Germinal center (tissue), 1 donor: ENCODE measurements at regions not wholly inside any gene's neighbourhood (a gene's known extent, or its start where the extent isn't known, plus 50 kb on each side); places are given as distances from the start of the nearest gene placed in this dataset.
"Not testable (repeated sequence)": the region's sequence is repeated elsewhere in the genome, so short reads cannot be mapped to it uniquely, and the experiment has no call there.

Experiments used
- DNase-seq: peaks from one replicate; pipeline ENCODE4 v3.0.0; 2012; ENCODE audit warnings: mixed read lengths, low spot score

DNA sequence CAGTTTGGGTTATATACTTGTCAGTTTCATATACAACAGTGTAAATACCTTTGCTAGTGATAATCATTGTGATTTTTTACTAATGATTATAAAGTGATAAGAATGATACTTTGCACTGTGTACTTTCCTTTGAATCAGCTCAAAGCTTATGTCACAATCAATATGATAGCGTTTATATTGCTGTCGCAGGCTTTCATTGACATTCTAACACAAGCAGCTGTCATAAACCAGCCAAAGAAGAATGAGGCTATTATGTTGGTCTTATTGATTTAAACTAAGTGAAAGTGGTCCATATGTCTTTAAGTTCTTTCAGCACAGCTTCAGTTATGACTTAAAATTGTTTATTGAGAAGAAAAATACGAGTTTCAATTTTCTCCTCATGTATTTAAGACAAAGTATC, 272.7 kb upstream of the RGMB start:
- DNase-seq, result no peak

DNA sequence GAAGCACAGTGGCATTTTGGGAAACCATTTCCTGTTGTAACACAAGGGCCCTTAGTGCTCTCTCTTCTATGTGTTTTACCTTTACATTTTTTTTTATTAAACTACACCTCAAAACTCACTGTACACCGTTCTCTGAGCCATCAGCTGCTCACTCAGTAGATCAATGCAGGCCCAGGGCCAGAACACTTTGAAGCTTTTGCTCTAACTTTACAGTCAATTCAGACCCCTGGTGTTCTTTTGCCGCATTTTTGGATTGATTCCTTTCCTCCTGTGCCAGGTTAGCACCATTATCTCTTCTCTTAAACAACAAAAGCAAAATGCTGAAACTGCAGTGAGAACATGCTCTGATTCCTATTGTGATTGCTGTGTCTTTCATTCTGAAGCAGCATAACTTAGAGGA, 269.8 kb upstream of the RGMB start:
- no peak for DNase-seq

- DNase-seq, result no peak
These were observed 269.0 kb upstream of the RGMB start for GRCh38 chr5:98504505-98504904.

DNA sequence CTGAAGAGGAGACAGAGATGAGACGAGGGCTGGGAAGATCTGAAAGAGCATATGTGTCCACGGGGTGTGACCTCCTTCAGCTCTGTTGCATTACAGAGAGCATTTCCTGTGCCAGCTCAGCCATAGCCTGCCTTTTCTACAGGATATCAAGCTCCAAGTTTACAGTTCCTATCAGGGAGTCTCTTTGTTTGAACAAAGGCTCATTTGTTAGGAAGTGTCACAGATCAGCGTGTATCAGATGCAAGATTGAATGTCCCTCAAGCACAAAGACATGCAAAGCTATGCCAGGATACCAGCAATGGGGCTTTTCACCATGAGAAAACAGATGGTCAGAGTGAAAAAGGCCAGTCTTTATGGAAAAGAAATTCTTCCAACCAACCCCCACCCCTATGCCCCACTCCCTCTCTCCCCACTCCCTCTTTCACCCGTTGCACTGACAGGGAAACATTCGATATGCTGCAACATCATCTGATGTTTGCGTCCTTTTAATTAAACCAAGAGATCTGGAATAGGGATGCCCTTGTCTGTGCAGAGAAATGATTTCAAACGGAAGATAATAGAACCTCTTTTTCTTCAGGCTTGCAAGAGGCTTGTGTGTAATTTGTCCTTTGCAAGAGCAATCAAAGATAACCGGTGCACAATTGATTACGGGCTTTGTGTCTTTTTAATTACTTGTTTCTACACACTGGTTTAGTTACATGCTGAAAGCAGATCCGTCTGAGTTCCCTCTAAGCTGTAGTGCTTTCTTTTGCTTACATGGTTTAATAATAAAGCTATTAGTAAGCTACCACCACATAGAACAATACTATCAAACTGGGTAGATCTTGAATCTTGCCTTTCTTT, 263.1 kb upstream of the RGMB start:
- no peak for DNase-seq

DNA sequence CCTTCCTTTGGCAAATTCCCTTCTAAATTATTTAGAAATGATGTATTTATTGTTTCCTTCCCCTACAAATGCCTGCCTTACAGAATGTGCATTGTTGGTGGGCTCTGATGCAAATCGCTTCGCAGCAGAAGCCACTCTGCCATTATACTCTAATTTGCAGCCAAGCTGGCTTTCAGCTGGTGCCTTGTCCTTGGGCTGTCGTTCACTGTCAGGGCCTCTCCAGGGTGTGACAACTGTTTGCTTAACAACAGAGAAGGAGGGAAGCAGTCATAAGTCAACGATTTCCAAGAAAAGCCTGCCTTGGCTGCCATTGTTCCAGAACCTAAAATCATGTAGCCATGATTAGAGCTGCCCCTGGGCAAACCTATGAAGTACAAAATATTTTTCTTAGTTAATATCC, 260.1 kb upstream of the RGMB start:
- DNase-seq, result no peak

GRCh38 chr5:98514215-98514614, 259.2 kb upstream of the RGMB start:
- DNase-seq, result no peak

DNA sequence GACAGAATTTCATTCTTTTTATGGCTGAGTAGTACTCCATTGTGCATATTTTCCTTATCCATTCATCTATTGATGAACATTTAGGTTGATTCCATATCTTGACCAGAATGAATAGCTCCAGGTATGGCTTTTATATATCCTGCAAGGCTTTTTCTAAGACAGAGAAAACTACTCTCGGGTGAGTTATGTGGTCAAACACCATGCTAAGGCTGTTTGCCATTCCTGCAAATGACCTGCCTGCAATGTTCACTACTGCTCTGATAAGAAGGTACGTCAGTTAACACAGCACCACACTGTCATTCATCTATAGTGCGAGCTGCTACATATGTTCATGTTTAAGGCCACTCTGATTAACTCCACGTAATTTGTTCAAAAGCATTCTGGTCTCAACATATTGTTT, 256.8 kb upstream of the RGMB start:
- no peak for DNase-seq

DNA sequence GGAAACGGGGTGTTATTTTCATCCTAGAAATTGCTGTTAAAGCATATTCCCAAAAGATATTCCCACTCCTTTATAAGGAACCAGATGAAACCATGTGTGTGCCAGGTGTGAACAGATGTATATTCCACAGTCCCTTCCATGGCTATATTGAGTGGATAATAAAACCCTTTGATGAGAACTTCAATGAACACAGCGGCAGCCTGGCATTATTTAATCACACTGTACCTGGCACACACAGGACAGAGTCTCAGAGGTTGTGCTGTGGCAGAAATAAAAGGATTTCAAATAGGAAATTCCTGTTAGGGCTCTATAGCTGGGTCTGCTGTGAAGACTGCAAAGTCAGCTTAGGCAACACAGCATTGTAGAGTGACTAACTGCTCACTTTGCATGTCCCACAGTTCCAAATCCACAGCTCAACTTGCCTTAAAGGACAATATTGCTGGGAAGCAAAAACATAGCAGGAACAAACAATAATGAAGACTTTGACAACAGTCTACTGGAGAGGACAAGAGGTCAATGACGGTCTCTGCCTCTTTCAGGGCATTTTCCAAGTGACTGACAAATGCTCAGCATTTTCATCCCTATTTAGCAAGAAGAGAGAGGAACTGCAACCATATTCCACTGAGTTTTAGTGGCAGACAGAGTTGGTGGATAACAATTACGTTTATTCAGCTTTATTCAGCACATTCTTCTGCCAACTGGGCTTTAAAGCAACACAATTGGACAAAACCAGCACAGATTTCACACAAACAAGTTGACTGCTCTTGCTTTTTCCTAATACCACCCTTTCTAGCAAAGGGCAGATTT, 255.7 kb upstream of the RGMB start:
- DNase-seq, result no peak

DNA sequence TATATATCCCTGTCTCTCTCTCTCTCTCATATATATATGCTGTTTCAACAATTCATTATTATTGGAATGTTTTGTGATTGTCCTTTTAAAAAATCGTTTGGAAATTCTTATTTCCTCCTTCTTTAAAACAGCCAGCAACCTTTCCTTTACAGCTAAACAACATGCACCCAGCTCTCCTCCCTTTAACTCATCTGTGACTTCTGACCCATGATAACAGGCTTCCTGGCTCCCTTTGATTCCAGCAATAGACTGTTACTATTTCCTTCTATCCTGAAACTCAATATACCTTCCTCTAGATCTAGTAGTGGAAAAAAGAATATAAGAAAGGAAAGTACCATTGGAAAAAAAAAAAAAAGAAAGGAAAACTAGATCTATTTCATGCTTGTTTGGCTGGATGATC, 254.7 kb upstream of the RGMB start:
- DNase-seq, result no peak

GRCh38 chr5:98519571-98519970, 253.9 kb upstream of the RGMB start:
- no peak for DNase-seq

- no peak for DNase-seq
These were observed 251.6 kb upstream of the RGMB start for GRCh38 chr5:98521821-98522220.

DNA sequence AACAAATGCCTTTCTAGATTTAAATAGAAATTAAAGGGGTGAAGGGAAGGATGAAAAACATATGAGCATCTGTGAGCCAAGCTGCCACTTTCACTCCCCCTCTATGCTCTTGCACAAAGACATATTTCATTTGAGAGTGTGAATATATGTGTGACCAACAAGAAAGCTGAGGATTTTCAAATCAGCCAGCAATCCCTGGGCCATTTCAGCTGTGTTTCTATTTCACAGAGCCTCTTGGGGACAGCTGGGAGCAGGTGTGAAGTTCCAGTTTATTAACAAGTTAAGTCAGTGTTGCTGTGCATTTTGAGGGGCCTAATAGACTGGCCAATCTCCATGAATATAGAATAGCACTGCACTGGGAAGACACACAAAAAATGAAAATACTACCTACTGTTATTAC, 248.7 kb upstream of the RGMB start:
- no peak for DNase-seq

DNA sequence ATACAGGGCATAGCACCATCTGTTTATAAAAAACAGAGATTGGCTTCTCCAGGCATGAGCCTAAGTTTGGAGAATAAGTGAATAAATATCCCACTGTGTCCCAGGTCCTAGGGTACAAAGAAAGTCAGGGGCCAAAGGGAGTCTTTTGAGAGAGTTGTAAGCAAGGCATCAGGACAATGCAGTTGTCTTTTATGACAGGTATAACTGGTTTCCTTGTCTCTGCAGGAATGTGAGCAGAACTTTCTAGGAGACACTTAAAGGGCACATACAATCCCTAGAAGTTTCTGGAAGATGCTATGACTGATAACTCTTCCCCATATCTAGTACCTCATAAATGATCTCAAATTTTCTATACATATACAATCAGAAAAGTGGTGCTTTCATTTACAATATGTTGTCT, 245.6 kb upstream of the RGMB start:
- no peak for DNase-seq

- DNase-seq, result no peak
These were observed 244.1 kb upstream of the RGMB start for GRCh38 chr5:98529321-98529720.

DNA sequence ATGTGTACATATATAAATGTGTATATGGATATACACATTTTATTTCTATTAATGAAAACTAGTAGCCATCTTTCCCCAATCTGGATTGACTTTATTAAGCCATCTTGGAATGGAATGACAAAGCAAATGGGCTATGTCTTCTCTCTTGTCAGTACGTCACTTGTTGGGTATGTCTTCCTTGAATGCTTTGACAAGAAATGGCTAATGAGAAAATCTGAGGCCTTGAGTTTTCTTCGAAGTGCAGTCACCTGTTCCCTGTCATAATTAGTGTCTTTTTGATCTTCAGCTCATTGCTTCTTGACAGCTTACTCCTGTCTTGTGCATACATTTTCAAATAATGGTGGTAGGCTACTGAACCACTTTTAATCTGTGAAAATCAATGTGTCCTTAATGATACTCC, 243.2 kb upstream of the RGMB start:
- no peak for DNase-seq

DNA sequence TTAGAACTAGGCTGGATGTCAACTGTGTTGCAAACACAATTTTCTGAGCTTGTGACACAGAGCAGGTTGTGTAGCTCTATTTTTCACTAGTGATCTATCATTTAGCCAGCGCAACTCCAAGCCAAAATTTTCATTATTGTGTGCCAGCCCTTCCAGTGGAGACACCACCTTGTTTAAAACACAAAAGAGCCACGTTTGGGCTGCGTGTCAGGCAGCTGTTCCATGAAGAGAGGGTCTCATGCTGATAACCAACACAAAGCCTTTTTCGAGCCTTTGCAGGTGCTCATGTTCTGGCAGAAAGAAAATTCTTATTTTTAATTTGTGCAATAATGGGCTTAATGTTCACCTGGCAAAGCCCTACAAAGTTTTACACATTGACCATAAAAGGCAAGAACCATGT, 237.6 kb upstream of the RGMB start:
- no peak for DNase-seq

DNA sequence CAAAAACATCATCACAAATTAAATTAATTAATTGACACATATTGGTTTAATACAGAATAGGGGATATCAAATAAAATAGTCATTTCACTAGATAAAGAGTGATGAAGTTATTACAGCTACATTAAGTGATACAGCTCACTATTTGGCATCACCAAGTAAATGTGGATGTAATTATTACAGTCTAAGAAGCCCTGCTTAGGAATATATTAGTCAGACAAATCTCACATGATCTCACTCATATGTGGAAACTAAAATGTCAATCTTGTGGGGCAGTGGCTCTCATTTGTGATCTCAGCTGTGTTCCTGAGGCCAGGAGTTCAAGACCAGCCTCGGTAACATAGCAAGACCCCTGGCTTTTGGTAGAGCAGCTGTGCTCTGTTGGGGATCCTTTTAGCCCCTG, 233.4 kb upstream of the RGMB start:
- DNase-seq, result no peak

DNA sequence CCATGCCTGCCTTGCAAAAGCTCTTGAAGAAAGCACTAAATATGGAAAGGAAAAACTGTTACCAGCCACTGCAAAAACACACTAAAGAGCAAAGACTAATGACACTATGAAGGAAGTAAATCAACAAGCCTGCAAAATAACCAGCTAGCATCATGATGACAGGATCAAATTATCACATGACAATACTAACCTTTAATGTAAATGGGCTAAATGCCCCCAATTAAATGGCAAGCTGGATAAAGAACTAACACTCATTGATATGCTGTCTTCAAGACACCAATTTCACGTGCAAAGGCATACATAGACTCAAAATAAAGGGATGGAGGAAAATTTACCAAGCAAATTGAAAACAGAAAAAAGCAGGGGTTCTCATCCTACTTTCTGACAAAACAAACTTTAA, 231.8 kb upstream of the RGMB start:
- no peak for DNase-seq

- DNase-seq, result no peak
These were observed 230.0 kb upstream of the RGMB start for GRCh38 chr5:98543490-98543889.

DNA sequence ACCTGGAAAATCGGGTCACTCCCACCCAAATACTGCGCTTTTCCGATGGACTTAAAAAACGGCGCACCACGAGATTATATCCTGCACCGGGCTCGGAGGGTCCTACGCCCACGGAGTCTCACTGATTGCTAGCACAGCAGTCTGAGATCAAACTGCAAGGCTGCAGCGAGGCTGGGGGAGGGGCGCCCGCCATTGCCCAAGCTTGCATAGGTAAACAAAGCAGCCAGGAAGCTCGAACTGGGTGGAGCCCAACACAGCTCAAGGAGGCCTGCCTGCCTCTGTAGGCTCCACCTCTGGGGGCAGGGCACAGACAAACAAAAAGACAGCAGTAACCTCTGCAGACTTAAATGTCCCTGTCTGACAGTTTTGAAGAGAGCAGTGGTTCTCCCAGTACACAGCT, 226.5 kb upstream of the RGMB start:
- DNase-seq, result not testable (repeated sequence)

DNA sequence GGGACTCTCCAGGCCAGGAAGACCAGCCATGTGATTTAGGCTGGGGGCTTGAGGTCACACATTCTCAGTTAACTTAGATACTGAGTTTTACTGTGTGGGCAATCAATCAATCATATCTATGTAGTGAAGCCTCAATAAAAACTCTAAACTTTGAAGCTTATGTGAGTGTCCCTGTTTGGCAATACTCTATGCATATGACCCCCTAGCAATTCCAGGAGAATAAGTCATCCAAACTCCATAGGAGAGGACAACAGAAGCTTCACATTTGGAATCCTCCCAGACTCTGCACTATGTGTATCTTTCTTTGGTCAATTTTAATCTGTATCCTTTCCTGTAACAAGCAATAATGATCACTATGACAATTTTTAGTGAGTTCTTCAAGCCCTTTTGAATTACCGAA, 216.8 kb upstream of the RGMB start:
- no peak for DNase-seq

GRCh38 chr5:98557916-98558315, 215.5 kb upstream of the RGMB start:
- no peak for DNase-seq

DNA sequence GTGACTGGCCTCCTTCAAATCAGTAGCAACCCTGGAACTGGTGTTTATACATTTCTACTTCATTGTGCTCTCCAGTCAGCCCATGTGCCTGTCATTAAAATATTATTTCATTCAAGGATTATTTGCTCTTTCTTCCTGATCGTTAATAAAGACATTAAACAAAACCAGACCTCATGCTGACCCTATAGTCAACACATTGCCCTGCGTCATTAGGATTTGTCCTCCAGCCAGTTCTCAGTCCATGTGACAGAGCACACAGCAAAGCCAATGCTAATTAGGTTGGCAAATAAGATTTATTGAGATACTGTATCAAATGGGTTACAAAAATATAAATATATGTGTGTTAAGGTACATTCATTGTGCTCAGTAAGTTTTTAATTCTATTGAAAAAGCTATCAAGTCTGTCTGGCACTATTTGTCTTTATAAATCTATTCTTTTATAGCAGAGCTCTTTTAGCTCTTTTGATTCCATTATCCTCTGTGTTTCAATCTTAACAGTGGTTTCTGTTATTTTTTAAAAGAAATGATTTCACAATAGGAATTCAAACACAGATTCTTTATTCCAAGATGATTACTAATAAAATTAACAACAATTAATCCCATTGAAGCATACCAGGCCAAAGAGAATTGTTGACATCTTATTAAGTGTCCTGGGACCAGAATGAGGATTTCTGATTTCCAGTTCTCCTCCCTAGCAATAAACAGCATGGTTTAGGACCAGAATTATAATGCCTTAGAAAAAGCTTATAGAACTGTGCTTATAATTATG, 209.4 kb upstream of the RGMB start:
- no peak for DNase-seq
